ENCODE measurements at regions not wholly inside any gene's neighbourhood (a gene's known extent, or its start where the extent isn't known, plus 50 kb on each side); places are given as distances from the start of the nearest gene placed in this dataset.
A peak's percentile ranks its signal among the peaks of the same experiment; 100 is the strongest.

DNA sequence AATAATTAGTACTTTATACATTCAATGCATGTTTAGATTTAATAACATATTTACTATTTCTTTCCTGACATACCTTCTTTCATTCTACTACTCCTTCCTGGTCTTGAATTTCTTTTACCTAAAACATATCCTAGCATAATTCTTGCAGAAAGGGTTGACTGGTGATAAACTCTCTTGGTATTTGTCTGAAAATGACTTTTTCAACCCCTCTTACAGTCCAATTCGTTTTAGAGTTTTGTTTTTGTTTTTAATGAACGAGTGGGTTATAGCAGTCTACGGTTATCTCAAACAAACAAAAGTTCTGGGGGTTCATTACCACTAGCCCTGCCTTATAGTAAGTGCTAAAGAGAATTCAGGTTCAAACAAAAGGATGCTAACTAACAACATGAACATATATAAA, 69.6 kb upstream of the ALDH1B1 start:
- no peak overlapping the region for H3K4me3 Mint-ChIP-seq
- H3K36me3 Mint-ChIP-seq = no peaks in the 10 kb centered on the region
- no peak for DNase-seq (ENCODE audit: low spot score in 2 of 2)
- H3K4me1 Mint-ChIP-seq = no peaks in the 10 kb centered on the region
- no peak overlapping the region for H3K27ac Mint-ChIP-seq
- no peak for ATAC-seq
- H3K9me3 Mint-ChIP-seq = no peaks in the 10 kb centered on the region

DNA sequence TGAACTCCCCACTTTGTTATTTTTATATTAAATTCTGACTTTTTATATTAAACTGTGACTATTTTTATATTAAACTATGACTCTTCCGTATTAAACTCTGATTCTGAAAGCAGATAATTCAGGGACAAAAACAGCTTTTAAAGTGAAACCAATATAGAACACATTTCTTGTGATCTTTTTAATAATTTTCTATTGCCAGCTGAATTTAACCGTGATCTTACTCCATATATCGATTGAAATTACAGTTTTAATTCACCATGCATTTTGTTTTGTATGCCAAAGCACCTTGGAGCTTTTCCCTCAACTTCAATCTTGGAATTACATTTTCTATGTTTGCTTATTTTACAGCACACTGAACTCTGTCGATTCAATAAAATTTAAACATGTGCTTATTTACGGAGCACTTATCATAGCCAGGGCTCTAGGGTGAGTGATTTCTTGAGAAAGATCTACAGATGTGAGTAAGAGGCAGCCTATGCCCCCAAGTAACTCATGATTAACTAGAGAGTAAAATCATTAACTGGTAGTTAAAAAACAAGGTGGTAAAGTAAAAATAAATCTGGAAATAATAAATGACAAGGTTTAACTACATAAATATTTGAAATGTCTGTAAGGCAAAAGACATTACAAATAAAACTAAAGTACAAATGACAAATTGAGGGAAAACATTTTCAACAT, 72.9 kb upstream of the ALDH1B1 start:
- Mint-ChIP-seq H3K27ac (no peak overlapping the region), H3K4me1 (no peaks in the 10 kb centered on the region), H3K36me3 (no peaks in the 10 kb centered on the region), H3K4me3 (no peak overlapping the region), H3K9me3 (no peaks in the 10 kb centered on the region)
- ATAC-seq (no peak), DNase-seq (ENCODE audit: low spot score in 2 of 2) (no peak)

DNA sequence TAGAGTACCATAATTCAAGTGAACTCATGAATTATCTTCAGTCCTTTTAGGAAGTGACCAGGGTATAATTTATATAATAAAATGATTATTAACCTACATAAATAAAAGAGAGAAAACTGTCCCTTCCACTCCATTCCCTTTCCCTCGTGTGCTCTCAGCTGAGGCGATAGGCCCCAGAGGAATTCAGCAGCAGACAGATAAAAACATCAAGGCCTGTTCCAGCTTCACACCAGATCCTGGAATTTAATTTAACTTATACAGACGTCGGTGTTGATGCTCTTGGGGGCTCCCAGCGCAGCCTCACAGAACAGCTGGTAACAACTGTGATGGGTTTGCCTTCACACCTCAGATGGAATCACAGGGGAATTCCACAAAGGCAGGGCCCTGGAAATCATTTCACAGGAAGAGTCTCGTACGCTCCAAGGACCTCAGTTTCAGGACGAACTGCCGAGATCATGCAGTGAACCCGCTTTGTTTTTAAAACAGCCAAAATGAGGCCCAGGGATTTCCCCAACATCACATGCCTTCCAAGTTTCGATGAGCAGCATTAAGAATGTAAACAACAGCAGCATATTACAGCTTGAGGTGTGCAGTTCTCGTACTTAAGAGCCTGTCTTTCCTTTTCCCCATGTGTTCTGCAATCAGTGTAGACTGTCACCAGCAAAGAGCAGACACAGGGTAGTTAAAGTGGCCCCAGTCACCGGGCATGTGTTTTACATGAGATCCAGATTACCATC, 73.6 kb upstream of the ALDH1B1 start:
- H3K4me1 Mint-ChIP-seq = no peaks in the 10 kb centered on the region
- no peaks in the 10 kb centered on the region for H3K36me3 Mint-ChIP-seq
- H3K4me3 Mint-ChIP-seq = no peak overlapping the region
- no peaks in the 10 kb centered on the region for H3K9me3 Mint-ChIP-seq
- DNase-seq (ENCODE audit: low spot score in 2 of 2) (no peak), ATAC-seq (no peak)
- no peak overlapping the region for H3K27ac Mint-ChIP-seq

DNA sequence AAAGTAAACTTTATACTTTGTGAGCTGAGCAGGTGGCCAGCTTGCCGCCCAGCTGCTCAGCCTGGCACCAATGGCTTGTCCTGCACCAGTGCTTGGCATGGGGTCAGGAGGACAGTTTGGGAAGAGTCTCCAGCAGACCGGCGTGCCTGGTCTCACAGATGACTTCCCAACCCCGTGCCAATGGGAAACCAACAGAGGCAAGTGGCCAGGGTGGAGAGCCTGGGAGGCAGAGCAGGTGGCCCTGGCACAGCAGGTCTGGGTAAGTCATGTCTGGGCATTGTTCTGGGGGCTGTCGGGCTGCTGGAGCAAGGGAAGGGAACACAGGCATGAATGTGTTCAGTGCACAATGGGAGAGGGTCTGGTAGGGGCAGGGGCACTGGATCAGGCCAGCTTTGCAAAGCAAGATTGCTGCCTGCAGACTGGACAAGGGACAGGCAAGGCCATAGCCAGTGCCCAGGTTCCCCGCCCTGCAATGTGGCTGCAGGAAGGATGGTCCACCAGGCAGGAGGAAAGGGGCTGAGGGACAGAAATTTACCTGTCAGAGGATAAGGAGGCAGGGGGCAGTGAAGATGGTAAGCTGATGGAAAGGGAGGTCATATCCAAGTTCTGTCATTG, 76.2 kb upstream of the ALDH1B1 start:
- Mint-ChIP-seq H3K27ac (no peak overlapping the region), H3K36me3 (no peaks in the 10 kb centered on the region), H3K4me1 (no peaks in the 10 kb centered on the region), H3K9me3 (no peaks in the 10 kb centered on the region), H3K4me3 (no peak overlapping the region)
- DNase-seq (ENCODE audit: low spot score in 2 of 2) (no peak), ATAC-seq (no peak)

DNA sequence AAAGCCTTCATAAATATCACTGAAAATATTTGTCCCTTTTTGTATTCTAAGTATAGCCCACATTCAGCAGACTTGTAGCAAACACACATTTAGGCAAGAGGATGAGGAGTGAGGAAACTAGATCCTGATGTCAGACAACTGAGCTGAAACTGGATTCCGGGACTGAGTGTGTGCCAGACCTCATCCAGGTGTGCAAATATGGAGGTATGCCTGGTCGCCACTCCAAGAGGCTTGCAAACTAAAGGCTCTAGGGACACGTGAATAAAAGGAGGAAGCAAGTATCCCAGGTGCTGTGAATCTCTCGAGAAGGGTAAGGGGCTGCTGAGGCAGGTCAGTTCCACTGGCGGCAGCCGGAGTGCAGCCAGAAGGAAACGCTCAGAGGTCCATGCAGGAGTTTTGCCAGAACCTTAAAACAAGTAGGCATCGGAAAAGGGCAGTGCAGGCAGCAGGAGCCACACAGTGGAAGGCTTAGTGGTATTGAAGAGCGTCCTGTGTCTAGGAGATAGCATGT, 77.4 kb upstream of the ALDH1B1 start:
- DNase-seq (ENCODE audit: low spot score in 2 of 2) (no peak), ATAC-seq (no peak)
- no peaks in the 10 kb centered on the region for H3K36me3 Mint-ChIP-seq
- no peaks in the 10 kb centered on the region for H3K4me1 Mint-ChIP-seq
- H3K27ac Mint-ChIP-seq = no peak overlapping the region
- no peaks in the 10 kb centered on the region for H3K9me3 Mint-ChIP-seq
- H3K4me3 Mint-ChIP-seq = no peak overlapping the region

DNA sequence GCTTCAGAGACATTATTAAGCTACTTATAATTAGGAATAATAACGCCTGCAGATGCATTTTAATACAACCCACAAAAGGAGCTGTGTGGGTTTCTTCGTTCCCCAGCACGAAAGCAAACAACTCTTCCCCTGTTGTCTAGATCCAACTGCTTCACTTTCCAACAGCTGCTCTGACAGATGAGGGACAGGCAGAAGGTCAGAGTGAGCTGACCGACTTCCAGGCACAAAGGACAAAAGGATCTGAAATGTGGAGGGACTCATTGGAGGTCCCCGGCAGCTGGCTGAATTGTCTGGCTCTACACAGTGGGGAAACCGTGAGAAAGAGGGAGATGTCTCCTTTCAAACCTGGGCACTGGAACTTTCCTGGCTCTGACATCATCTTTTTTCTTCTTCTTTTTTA, 79.1 kb upstream of the ALDH1B1 start:
- Mint-ChIP-seq H3K4me3 (no peak overlapping the region), H3K27ac (no peak overlapping the region), H3K4me1 (no peaks in the 10 kb centered on the region), H3K36me3 (no peaks in the 10 kb centered on the region), H3K9me3 (no peaks in the 10 kb centered on the region)
- ATAC-seq (no peak), DNase-seq (ENCODE audit: low spot score in 2 of 2) (no peak)

DNA sequence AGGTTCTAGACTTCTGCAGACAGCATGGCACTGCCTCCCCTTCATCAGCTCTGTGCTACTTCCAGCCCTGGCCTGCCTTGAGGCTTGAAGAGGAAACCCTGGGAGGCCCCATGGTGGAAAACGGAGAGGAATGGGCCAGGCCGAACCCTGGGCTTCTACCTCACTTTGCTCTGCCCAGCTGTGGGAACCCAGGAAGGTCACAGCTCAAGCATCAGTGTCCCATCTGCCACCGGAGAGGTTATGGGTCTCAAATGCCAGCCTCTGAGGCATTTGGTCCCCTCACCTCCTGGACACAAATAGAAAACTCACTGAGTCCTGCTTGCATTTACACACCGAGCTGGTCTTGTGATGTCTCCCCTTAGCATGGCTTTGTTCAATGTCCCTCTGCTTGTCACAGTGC, 80.1 kb upstream of the ALDH1B1 start:
- no peak for DNase-seq (ENCODE audit: low spot score in 2 of 2)
- no peaks in the 10 kb centered on the region for H3K9me3 Mint-ChIP-seq
- H3K36me3 Mint-ChIP-seq = no peaks in the 10 kb centered on the region
- H3K27ac Mint-ChIP-seq = no peak overlapping the region
- no peak overlapping the region for H3K4me3 Mint-ChIP-seq
- ATAC-seq = no peak
- no peaks in the 10 kb centered on the region for H3K4me1 Mint-ChIP-seq

DNA sequence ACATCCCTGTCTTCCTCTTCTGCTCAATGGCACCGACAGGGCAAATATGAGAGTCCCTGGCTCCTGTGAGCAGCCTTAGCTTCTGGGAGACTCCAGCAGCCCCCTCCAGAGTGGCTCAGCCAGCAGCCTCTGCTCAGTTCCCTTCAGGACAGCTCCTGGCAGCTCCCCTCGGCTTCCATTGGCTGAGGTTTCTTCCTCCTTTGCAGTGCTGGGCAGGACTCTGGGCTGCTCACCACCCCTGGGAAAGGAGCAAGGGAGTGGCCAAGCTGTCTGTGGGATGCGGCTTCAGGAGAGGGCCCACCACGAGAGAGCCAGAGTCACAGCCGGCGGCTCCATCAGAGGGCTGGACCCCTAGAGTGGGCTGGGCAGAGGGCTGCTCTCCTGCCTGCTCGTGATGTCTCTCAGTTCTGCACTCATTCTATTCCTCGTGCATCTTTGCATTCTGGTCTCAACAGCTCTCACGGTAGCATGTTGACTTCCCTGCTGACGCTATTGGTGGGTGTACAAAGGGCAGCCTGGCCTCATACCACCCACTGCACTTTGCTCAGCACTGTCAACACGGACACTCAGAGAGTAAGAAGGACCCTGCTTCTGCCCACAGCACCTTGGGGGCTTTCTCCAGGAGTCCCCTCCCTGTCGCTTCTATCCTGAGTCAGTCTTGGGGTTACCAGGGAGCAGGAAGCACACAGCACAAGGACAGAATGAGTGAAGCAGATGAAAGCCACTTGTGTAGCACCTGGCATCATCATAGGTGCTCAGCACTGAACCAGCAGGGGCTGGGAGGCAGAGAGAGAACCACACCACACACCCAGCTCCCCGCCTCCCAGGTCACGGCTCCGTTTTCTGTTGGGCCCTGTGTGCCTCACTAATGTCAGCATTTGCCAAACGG, 80.9 kb upstream of the ALDH1B1 start:
- ATAC-seq = no peak
- no peaks in the 10 kb centered on the region for H3K9me3 Mint-ChIP-seq
- H3K4me3 Mint-ChIP-seq = no peak overlapping the region
- H3K4me1 Mint-ChIP-seq = no peaks in the 10 kb centered on the region
- H3K27ac Mint-ChIP-seq = no peak overlapping the region
- no peak for DNase-seq (ENCODE audit: low spot score in 2 of 2)
- H3K36me3 Mint-ChIP-seq = no peaks in the 10 kb centered on the region

DNA sequence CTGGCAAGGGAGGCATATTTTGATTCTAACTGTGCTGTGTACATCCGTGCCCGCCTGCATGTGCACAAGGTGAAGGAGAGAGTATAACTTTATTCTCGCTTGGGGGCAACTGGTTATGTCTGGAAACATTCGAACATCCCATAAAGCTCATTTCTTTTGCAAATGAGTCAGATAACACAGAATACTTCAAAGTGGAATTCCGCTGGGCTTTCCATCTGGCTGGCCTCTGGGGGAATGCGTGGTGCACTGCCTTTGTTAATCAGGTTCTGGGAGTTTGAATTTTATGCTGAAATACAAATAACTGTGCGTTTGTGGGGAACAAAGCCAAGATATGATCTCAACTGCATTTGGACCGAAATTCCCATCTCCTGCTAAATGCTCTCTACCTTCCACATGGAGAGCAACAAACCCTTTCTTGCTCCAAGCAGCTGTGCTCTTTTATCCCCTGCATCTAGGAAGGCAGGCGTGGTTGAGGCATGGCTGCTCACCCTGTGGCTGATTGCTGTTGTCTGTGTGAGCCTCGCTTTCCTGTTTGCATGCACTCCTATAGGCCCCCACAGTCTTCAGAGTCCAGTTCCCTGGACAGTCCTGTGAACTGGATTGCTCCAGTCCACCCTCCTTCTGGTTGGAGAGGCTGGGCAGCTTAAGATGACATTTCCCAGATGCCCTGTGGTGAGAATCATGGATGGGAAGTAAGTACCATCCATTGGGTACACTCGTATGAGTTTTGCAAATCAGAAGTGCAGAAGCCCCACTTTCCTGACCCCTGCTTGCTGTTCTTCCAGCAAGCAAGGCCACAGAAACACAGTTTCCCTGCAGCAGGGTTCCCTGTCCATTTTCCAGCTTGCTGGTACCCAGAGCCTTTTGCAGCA, 82.9 kb upstream of the ALDH1B1 start:
- Mint-ChIP-seq H3K9me3 (no peaks in the 10 kb centered on the region), H3K4me1 (no peaks in the 10 kb centered on the region), H3K36me3 (no peaks in the 10 kb centered on the region), H3K27ac (no peak overlapping the region), H3K4me3 (no peak overlapping the region)
- no peak for DNase-seq (ENCODE audit: low spot score in 2 of 2)
- ATAC-seq = no peak

DNA sequence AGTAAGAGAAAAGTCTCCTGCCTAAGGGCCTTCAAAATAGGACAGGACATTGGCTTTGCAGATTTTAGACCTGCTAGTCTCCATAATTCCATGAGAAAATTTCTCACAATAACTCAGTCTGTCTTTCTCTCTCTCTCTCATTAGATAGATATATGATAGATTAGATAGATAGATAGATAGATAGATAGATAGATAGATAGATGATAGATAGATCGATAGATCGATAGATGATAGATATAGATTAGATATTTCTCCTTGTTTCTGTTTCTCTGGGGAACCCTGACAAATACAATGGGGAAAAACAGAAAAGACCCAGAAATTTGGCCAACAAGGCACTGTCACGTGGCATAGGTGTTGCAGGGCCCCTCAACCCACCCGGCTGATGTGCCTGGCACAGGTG, 84.4 kb upstream of the ALDH1B1 start:
- Mint-ChIP-seq H3K36me3 (no peaks in the 10 kb centered on the region), H3K4me1 (no peaks in the 10 kb centered on the region), H3K27ac (no peak overlapping the region), H3K9me3 (no peaks in the 10 kb centered on the region), H3K4me3 (no peak overlapping the region)
- no peak for DNase-seq (ENCODE audit: low spot score in 2 of 2)
- no peak for ATAC-seq

DNA sequence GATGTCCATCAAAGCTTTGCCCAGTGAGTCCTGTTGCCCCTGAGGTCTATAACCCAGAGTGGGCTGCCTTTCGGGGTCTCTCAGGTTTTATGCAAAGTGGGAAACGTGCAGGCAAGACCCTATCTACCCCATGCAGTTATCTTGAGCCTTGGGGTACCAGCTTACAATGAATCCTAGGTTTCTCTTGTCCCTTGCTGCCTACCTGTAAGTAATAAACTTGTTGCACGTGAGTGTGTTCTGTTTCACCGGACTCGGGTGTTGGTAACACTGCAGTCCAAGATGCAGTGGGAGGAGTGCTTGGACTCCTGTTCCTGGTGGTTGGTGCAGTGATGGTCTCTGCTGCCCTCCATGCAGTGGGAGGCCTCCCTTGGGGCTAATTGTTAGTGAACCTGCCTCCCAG, 85.6 kb upstream of the ALDH1B1 start:
- no peaks in the 10 kb centered on the region for H3K4me1 Mint-ChIP-seq
- DNase-seq (ENCODE audit: low spot score in 2 of 2) (no peak), ATAC-seq (no peak)
- no peak overlapping the region for H3K4me3 Mint-ChIP-seq
- H3K9me3 Mint-ChIP-seq = no peaks in the 10 kb centered on the region
- H3K36me3 Mint-ChIP-seq = no peaks in the 10 kb centered on the region
- peak overlapping the region; percentile 27 for H3K27ac Mint-ChIP-seq

DNA sequence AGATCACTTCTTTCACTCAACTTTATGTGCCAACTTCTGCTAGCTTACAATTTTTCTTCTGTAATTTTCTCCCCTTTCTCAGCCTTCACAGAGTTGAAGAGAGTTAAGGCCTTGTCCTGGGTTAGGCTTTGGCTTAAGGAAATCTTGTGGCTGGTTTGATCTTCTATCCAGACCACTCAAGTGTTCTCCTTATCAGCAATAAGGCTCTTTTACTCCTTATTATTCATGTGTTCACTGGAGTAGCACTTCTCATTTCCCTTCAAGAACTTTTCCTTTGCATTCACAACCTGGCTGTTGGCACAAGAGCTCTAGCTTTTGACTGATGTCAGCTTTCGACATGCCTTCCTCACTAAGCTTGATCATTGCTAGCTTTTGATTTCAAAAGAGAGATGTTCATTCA, 86.9 kb upstream of the ALDH1B1 start:
- no peak overlapping the region for H3K4me3 Mint-ChIP-seq

DNA sequence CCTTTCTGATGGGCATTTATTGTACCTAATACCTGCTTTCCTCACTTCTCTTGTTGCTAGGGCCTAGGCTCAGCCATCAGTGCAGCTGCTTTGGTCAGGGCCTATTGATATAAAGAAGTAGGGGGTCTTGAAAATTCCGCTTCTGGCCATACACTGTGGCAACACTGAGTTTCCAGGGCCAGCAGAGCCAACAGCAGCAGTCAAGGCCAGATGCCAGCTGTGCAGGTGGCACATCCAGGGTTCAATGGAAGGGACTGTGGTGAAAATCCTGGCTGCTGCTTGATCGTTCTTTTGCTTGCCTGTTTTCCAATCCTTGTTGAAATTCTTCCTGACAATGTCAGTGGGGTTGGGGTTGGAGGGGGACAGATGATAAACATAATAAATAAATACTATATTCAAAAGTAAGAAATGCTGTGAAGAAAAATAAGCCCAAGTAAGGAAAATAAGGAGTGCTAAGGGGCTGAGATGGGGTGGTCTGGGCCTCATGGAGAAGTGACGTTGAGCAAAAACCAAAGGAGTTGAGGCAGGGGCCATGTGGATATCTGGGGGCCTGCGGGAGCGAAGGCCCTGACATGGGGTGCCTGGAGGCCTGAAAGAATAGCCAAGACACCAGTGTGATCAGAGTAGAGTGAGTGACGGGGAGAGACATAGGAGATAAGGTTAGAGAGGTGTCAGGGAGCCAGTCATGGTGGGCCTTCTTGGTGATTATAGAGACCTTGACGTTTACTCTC, 91.0 kb upstream of the ALDH1B1 start:
- Mint-ChIP-seq H3K4me3 (no peak overlapping the region), H3K4me1 (no peaks in the 10 kb centered on the region), H3K9me3 (no peaks in the 10 kb centered on the region), H3K36me3 (no peaks in the 10 kb centered on the region), H3K27ac (no peak overlapping the region)
- no peak for DNase-seq (ENCODE audit: low spot score in 2 of 2)
- no peak for ATAC-seq

More for the DNA sequence above, 86.9 kb upstream of the ALDH1B1 start:
- H3K4me1 Mint-ChIP-seq = no peaks in the 10 kb centered on the region
- no peak overlapping the region for H3K27ac Mint-ChIP-seq
- no peak for DNase-seq (ENCODE audit: low spot score in 2 of 2)
- no peaks in the 10 kb centered on the region for H3K36me3 Mint-ChIP-seq
- no peak for ATAC-seq
- H3K9me3 Mint-ChIP-seq = no peaks in the 10 kb centered on the region

DNA sequence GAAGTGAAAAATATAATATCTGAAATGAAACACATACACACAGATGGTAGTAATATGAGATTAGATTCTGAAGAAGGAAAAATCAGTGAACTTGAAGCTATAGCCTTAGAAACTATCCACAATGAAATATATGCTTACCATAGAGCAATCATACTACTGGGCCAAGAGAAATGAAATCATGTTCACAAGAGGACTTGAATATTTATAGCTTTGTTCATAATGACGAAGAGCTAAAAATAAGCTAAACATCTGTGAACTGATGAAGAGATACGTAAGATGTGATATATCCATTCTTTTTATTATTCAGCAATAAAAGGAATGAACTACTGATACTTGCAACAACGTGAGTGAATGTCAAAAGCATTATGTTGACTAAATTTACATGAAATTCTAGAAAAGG, 92.6 kb upstream of the ALDH1B1 start:
- no peaks in the 10 kb centered on the region for H3K4me1 Mint-ChIP-seq
- H3K36me3 Mint-ChIP-seq = no peaks in the 10 kb centered on the region
- no peak overlapping the region for H3K4me3 Mint-ChIP-seq
- ATAC-seq = no peak
- DNase-seq (ENCODE audit: low spot score in 2 of 2) = no peak
- no peaks in the 10 kb centered on the region for H3K9me3 Mint-ChIP-seq
- H3K27ac Mint-ChIP-seq = no peak overlapping the region

Data from stimulated activated effector memory CD8-positive, alpha-beta T cell treated with anti-CD3 and anti-CD28 coated beads, Interleukin-12 subunit alpha, Interleukin-12 subunit beta, amount 100 ng/mL, for 72 hours (primary cell).